K562 (cell line): ENCODE measurements at regions not wholly inside any gene's neighbourhood (a gene's known extent, or its start where the extent isn't known, plus 50 kb on each side); places are given as distances from the start of the nearest gene placed in this dataset.

Source experiments
- ATAC-seq: fragments of 200-7000 bp; cut with Tn5 transposase; 3 replicates; pipeline ENCODE4 v1.9.1; 2020; ENCODE audit warnings: moderate library complexity
- BruUV-seq: library from RNA; stranded (reverse); fragments of 400-500 nt; replicated peaks from 2 replicates; lab custom pipeline; 2021; lab: Mats Ljungman, UMichigan
- CTCF ChIA-PET: fragments of 300-600 bp; formaldehyde crosslinking; extraction: SDS; loops from one replicate; lab custom pipeline; 2021; ENCODE audit warnings: low intra/inter-chr PET ratio; lab: Yijun Ruan, JAX
- POLR2A ChIA-PET: fragments of 300-600, 350-650 bp; sonication (Branson Sonifier 250); formaldehyde crosslinking; extraction: SDS; loops from one replicate; lab custom pipeline; 2021; ENCODE audit warnings: antibody characterized with exemption, inconsistent platforms; lab: Yijun Ruan, JAX
- DNase-seq, 4 experiments: peaks; one replicate each; pipeline versions ENCODE4 v3.0.0 to v3.0.0-alpha.2; 2011 to 2018; ENCODE audit warnings: low spot score in 3 of 4, mixed read lengths in 3 of 4; ENCODE audit errors: extremely low read depth in 1 of 4
- FAIRE-seq: peaks from 2 replicates; lab custom pipeline; 2011; peaks lifted over from hg19 to GRCh38; lab: Jason Lieb, UNC
- H2AFZ ChIP-seq: 2 replicates; pipeline ENCODE4 v1.6.0; 2011; ENCODE audit warnings: low read depth, low read length, control low read depth, inconsistent platforms
- H3K27ac ChIP-seq: fragments of 200-600 bp; 3 replicates; pipeline ENCODE4 v1.8.0; 2011; ENCODE audit warnings: low read depth, mild to moderate bottlenecking, control low read depth, inconsistent platforms, low read length, moderate library complexity, mixed read lengths; ENCODE audit errors: extremely low read depth
- H3K27me3 ChIP-seq, 2 experiments: fragments of 300-600 bp in 1 of 2; 2 replicates in 1 of 2; 3 replicates in 1 of 2; pipeline versions ENCODE4 v1.6.0 to v1.8.0; 2011; ENCODE audit warnings: inconsistent platforms in 2 of 2, low read length in 2 of 2, mild to moderate bottlenecking in 1 of 2, mixed read lengths in 1 of 2, moderate library complexity in 1 of 2; ENCODE audit not compliant: control insufficient read depth in 2 of 2, insufficient read depth in 2 of 2
- H3K36me3 ChIP-seq: fragments of 300-600 bp; 3 replicates; pipeline ENCODE4 v1.8.0; 2011; ENCODE audit warnings: mild to moderate bottlenecking, low read length, inconsistent platforms; ENCODE audit not compliant: control insufficient read depth, insufficient read depth
- H3K4me1 ChIP-seq, 2 experiments: fragments of 200-600 bp in 1 of 2; replicated peaks in 1 of 2; 2 replicates in 1 of 2; 3 replicates in 1 of 2; pipeline versions ENCODE4 v1.5.1 to v1.8.0; 2011; ENCODE audit warnings: inconsistent platforms in 2 of 2, low read length in 2 of 2, mild to moderate bottlenecking in 1 of 2, mixed read lengths in 1 of 2, moderate library complexity in 1 of 2; ENCODE audit not compliant: control insufficient read depth in 2 of 2, insufficient read depth in 2 of 2
- H3K4me2 ChIP-seq: 2 replicates; pipeline ENCODE4 v1.6.1; 2011; ENCODE audit warnings: low read length, control low read depth, inconsistent platforms, mixed read lengths; ENCODE audit not compliant: insufficient read depth
- H3K4me3 ChIP-seq: fragments of 200-600 bp; sonication (generic), shearing (Covaris generic); 2 replicates; pipeline ENCODE4 v1.5.1; 2016; ENCODE audit warnings: control low read depth, inconsistent platforms
- H3K79me2 ChIP-seq: fragments of 200-600 bp; 3 replicates; pipeline ENCODE4 v1.8.0; 2011; ENCODE audit warnings: low read length, inconsistent platforms; ENCODE audit not compliant: control insufficient read depth, insufficient read depth
- H3K9ac ChIP-seq, 2 experiments: 2 replicates each; pipeline versions ENCODE4 v1.6.0 to v1.6.1; 2011; ENCODE audit warnings: low read depth in 2 of 2, low read length in 2 of 2, control low read depth in 1 of 2, inconsistent platforms in 1 of 2, mild to moderate bottlenecking in 1 of 2, mixed read lengths in 1 of 2; ENCODE audit not compliant: insufficient read depth in 1 of 2
- H3K9me1 ChIP-seq: one replicate; pipeline ENCODE4 v1.6.0; 2011; ENCODE audit warnings: inconsistent platforms, mild to moderate bottlenecking, low read length, moderate library complexity; ENCODE audit not compliant: control insufficient read depth, insufficient read depth
- H3K9me3 ChIP-seq: replicated peaks from 2 replicates; pipeline ENCODE4 v1.5.1; 2011; ENCODE audit warnings: low read depth, low read length, inconsistent platforms; ENCODE audit not compliant: control insufficient read depth, insufficient read depth
- H4K20me1 ChIP-seq: replicated peaks from 2 replicates; pipeline ENCODE4 v1.6.1; 2011; ENCODE audit warnings: low read length, inconsistent platforms, mixed read lengths; ENCODE audit not compliant: control insufficient read depth, insufficient read depth
- CHD1 ChIP-seq: fragments of 200-600 bp; sonication (generic); IDR thresholded peaks from one replicate; pipeline ENCODE4 v1.6.1; 2012; ENCODE audit warnings: mild to moderate bottlenecking, moderate library complexity, low read length, inconsistent platforms
- HMGN3 ChIP-seq: IDR thresholded peaks from 2 replicates; pipeline ENCODE4 v1.6.1; 2011; ENCODE audit warnings: borderline replicate concordance, low read depth, mild to moderate bottlenecking, mixed read lengths, low read length; ENCODE audit not compliant: insufficient read length; ENCODE audit errors: extremely low read depth
- ILK ChIP-seq: fragments of 450-650 bp; IDR thresholded peaks from 2 replicates; pipeline ENCODE4 v1.6.1; 2016; ENCODE audit warnings: missing genetic modification characterization, low read depth, mild to moderate bottlenecking, missing compliant biosample characterization, moderate library complexity, borderline replicate concordance
- NFIC ChIP-seq: fragments of 450-650 bp; IDR thresholded peaks from 2 replicates; pipeline ENCODE4 v1.6.1; 2017; ENCODE audit warnings: mild to moderate bottlenecking, inconsistent platforms
- PML ChIP-seq: IDR thresholded peaks from 2 replicates; pipeline ENCODE4 v1.6.1; 2012; ENCODE audit warnings: low read length, inconsistent platforms
- RBBP5 ChIP-seq: fragments of 200-600 bp; sonication (generic); IDR thresholded peaks from 2 replicates; pipeline ENCODE4 v1.6.1; 2012; ENCODE audit warnings: borderline replicate concordance, mild to moderate bottlenecking, low read length, control low read depth, inconsistent platforms; ENCODE audit not compliant: insufficient read depth, poor library complexity, severe bottlenecking
- SAP30 ChIP-seq: fragments of 200-600 bp; sonication (generic); IDR thresholded peaks from 2 replicates; pipeline ENCODE4 v1.6.1; 2012; ENCODE audit warnings: borderline replicate concordance, low read depth, mild to moderate bottlenecking, moderate library complexity, low read length, control low read depth, inconsistent platforms; ENCODE audit not compliant: insufficient read depth, poor library complexity, severe bottlenecking
- TAF15 ChIP-seq: fragments of 200-400 bp; formaldehyde crosslinking; IDR thresholded peaks from 2 replicates; pipeline ENCODE4 v1.6.1; 2017; ENCODE audit warnings: mild to moderate bottlenecking, low read depth, low read length, moderate library complexity
- XRCC3 ChIP-seq: fragments of 450-650 bp; IDR thresholded peaks from 2 replicates; pipeline ENCODE4 v1.6.1; 2017; ENCODE audit warnings: mild to moderate bottlenecking, moderate library complexity
- ZNF518B ChIP-seq: fragments of 250-450 bp; sonication (Bioruptor Pico); IDR thresholded peaks from 2 replicates; pipeline ENCODE4 v1.5.0; 2021; ENCODE audit warnings: mild to moderate bottlenecking, moderate library complexity
- ZNF583 ChIP-seq: fragments of 250-450 bp; sonication (Bioruptor Pico); IDR thresholded peaks from 2 replicates; pipeline ENCODE4 v1.4.0; 2020
- WGBS: fragments of 100-300 bp; shearing (Covaris generic); methylation state at CpG from one replicate; pipeline ENCODE4 v1.1.6; 2016; ENCODE audit warnings: low coverage, mixed read lengths; ENCODE audit not compliant: insufficient coverage; ENCODE audit errors: missing lambda C conversion rate; 5-methylcytosine and 5-hydroxymethylcytosine counted together
- in situ Hi-C: fragments of 300-500 bp; cut with MboI; formaldehyde crosslinking; loops from 4 replicates; pipeline ENCODE4 v1.15.0; 2018; ENCODE audit warnings: inconsistent platforms, mixed read lengths
- intact Hi-C: fragments of 100-400 bp; cut with micrococcal nuclease; formaldehyde crosslinking; loops from 2 replicates; pipeline ENCODE4 v1.14.2; 2022
- TF ChIP-seq, protein P1 (sequence below), 2 experiments: IDR thresholded peaks; 2 replicates each; pipeline ENCODE4 v1.6.1; 2011; ENCODE audit warnings: borderline replicate concordance in 1 of 2, control low read depth in 1 of 2, low read depth in 1 of 2, low read length in 1 of 2, mild to moderate bottlenecking in 1 of 2, mixed read lengths in 1 of 2, moderate library complexity in 1 of 2; ENCODE audit not compliant: insufficient read depth in 1 of 2, insufficient read length in 1 of 2, poor library complexity in 1 of 2, severe bottlenecking in 1 of 2; ENCODE audit errors: extremely low read depth in 1 of 2

DNA sequence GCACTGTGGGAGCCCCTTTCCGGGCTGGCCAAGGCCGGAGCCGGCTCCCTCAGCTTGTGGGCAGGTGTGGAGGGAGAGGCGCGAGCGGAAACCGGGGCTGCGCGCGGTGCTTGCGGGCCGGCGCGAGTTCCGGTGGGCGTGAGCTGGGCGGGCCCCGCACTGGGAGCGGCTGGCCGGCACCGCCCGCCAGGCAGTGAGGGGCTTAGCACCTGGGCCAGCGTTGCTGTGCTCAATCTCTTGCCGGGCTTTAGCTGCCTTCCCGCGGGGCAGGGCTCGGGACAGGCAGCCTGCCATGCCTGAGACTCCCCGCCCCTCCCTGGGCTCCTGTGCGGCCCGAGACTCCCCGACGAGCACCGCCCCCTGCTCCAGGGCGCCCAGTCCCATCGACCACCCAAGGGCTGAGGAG, 405.2 kb upstream of the PRR20A start:
- no peak for TF ChIP-seq XRCC3
- TF ChIP-seq, protein P1, sequence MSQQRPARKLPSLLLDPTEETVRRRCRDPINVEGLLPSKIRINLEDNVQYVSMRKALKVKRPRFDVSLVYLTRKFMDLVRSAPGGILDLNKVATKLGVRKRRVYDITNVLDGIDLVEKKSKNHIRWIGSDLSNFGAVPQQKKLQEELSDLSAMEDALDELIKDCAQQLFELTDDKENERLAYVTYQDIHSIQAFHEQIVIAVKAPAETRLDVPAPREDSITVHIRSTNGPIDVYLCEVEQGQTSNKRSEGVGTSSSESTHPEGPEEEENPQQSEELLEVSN (IDR thresholded peaks at IDR 0.05; ENCODE audit: borderline replicate concordance in 1 of 2, extremely low read depth in 1 of 2, insufficient read depth in 1 of 2, insufficient read length in 1 of 2, low read depth in 1 of 2, low read length in 1 of 2, poor library complexity in 1 of 2, severe bottlenecking in 1 of 2) = no peak
- TF ChIP-seq NFIC = no peak
- TF ChIP-seq CHD1 = no peak
- no peak for TF ChIP-seq RBBP5
- TF ChIP-seq ZNF518B (CRISPR knock-in tag) = no peak
- TF ChIP-seq TAF15 = no peak
- TF ChIP-seq SAP30 = no peak
- TF ChIP-seq ZNF583 = no peak
- no peak for TF ChIP-seq ILK (tag)
- no peak for TF ChIP-seq PML
- no peak for TF ChIP-seq HMGN3
- no peaks in the 10 kb centered on the region for H3K27me3 ChIP-seq
- H3K36me3 ChIP-seq = no peaks in the 10 kb centered on the region
- intact Hi-C loops = no loop called here
- no peak overlapping the region for H2AFZ ChIP-seq
- ATAC-seq = no peak
- H4K20me1 ChIP-seq = no peaks in the 10 kb centered on the region
- H3K9ac ChIP-seq = no peak overlapping the region
- H3K4me3 ChIP-seq = no peak overlapping the region
- H3K79me2 ChIP-seq = no peaks in the 10 kb centered on the region
- no peak overlapping the region for H3K27ac ChIP-seq
- no peaks in the 10 kb centered on the region for H3K4me1 ChIP-seq
- no TSS peak for BruUV-seq
- in situ Hi-C loops = no loop called here
- CTCF ChIA-PET = no interaction called here
- H3K9me1 ChIP-seq = no peaks in the 10 kb centered on the region
- DNase-seq = no peak
- POLR2A ChIA-PET = interaction anchor here (0.6 kb wide), 1 partner anchor 127 kb away, joined by 3 read pairs; no protein-coding TSS in a partner anchor
- no peak overlapping the region for H3K4me2 ChIP-seq
- no peaks in the 10 kb centered on the region for H3K9me3 ChIP-seq
- WGBS = 4% methylated on average over 8 of the region's 35 CpGs
- no peak for FAIRE-seq
